B cell (primary cell): ENCODE measurements at regions not wholly inside any gene's neighbourhood (a gene's known extent, or its start where the extent isn't known, plus 50 kb on each side); places are given as distances from the start of the nearest gene placed in this dataset.

Experiments
- ATAC-seq: fragments of 200-7000 bp; cut with Tn5 transposase; one replicate; pipeline ENCODE4 v1.10.0; 2021; ENCODE audit warnings: low read depth, mild to moderate bottlenecking, moderate number of reproducible peaks, moderate library complexity
- CTCF ChIA-PET: fragments of 350-600 bp; sonication (Branson Sonifier 250); formaldehyde crosslinking; loops from one replicate; lab custom pipeline; 2021; ENCODE audit warnings: antibody characterized with exemption, inconsistent platforms; lab: Charles Lee
- POLR2A ChIA-PET: fragments of 350-600 bp; sonication (Branson Sonifier 250); formaldehyde crosslinking; loops from one replicate; lab custom pipeline; 2021; ENCODE audit warnings: antibody characterized with exemption; lab: Charles Lee
- DNase-seq: peaks from one replicate; pipeline ENCODE4 v3.0.0; 2013
- H2AFZ ChIP-seq: 2 replicates; pipeline ENCODE4 v1.6.1; 2012; ENCODE audit warnings: mild to moderate bottlenecking, low read depth, low read length; ENCODE audit not compliant: insufficient read depth, poor library complexity, severe bottlenecking
- H3K27ac ChIP-seq, 2 donors: 1 replicate in 1 of 2; 2 replicates in 1 of 2; pipeline ENCODE4 v1.5.1; 2012 to 2013; ENCODE audit warnings: low read length in 2 of 2, mild to moderate bottlenecking in 2 of 2, moderate library complexity in 1 of 2
- H3K27me3 ChIP-seq, 4 experiments: fragments of 200-600 bp in 1 of 4; sonication (generic) in 1 of 4; replicated peaks in 1 of 4; 1 replicate in 2 of 4; 2 replicates in 2 of 4; pipeline versions ENCODE4 v1.6.1 to v1.7.0; 2013 to 2016; ENCODE audit warnings: low read length in 3 of 4, mild to moderate bottlenecking in 2 of 4, mixed read lengths in 1 of 4, moderate library complexity in 1 of 4; ENCODE audit not compliant: insufficient read depth in 4 of 4, control insufficient read depth in 3 of 4; ENCODE audit errors: control extremely low read depth in 1 of 4
- H3K36me3 ChIP-seq, 2 experiments: replicated peaks in 1 of 2; 1 replicate in 1 of 2; 2 replicates in 1 of 2; pipeline versions ENCODE4 v1.6.1 to v1.7.1; 2013; ENCODE audit warnings: low read length in 1 of 2; ENCODE audit not compliant: insufficient read depth in 2 of 2, control insufficient read depth in 1 of 2; ENCODE audit errors: control extremely low read depth in 1 of 2, extremely low read depth in 1 of 2
- H3K4me1 ChIP-seq, 2 donors: fragments of 200-600 bp in 1 of 2; sonication (generic) in 1 of 2; 1 replicate in 1 of 2; 2 replicates in 1 of 2; pipeline versions ENCODE4 v1.5.1 to v1.6.1; 2013 to 2017; ENCODE audit warnings: low read length in 2 of 2; ENCODE audit not compliant: control insufficient read depth in 2 of 2, insufficient read depth in 2 of 2
- H3K4me2 ChIP-seq: replicated peaks from 2 replicates; pipeline ENCODE3; 2012; ENCODE audit warnings: mild to moderate bottlenecking, low read depth, low read length; ENCODE audit not compliant: poor library complexity, severe bottlenecking
- H3K4me3 ChIP-seq, 5 experiments: fragments of 200-600 bp in 1 of 5; sonication (generic) in 1 of 5; 1 replicate in 3 of 5; 2 replicates in 2 of 5; pipeline versions ENCODE4 v1.5.1 to v1.7.0; 2011 to 2016; ENCODE audit warnings: low read length in 4 of 5, mild to moderate bottlenecking in 4 of 5, low read depth in 2 of 5, control low read depth in 1 of 5, moderate library complexity in 1 of 5; ENCODE audit not compliant: insufficient read depth in 1 of 5; ENCODE audit errors: control extremely low read depth in 1 of 5, extremely low read depth in 1 of 5
- H3K79me2 ChIP-seq: fragments of 200-600 bp; sonication (generic); one replicate; pipeline ENCODE4 v1.6.0; 2016; ENCODE audit warnings: low read length; ENCODE audit not compliant: control insufficient read depth, insufficient read depth
- H3K9ac ChIP-seq: fragments of 200-600 bp; sonication (generic); 2 replicates; pipeline ENCODE4 v1.6.1; 2017; ENCODE audit warnings: mild to moderate bottlenecking, low read length, moderate library complexity
- H3K9me3 ChIP-seq, 3 donors: one replicate each; pipeline versions ENCODE4 v1.6.1 to v1.7.1; 2013; ENCODE audit warnings: low read length in 2 of 3; ENCODE audit not compliant: control insufficient read depth in 2 of 3, insufficient read depth in 1 of 3; ENCODE audit errors: control extremely low read depth in 1 of 3
- H4K20me1 ChIP-seq: 2 replicates; pipeline ENCODE4 v1.6.0; 2012; ENCODE audit warnings: mild to moderate bottlenecking, low read length; ENCODE audit not compliant: insufficient read depth, control insufficient read depth, poor library complexity, severe bottlenecking
- H3K27ac Mint-ChIP-seq: one replicate; pipeline ENCODE4 v1.8.0; 2021; ENCODE audit warnings: mixed read lengths
- H3K27me3 Mint-ChIP-seq: one replicate; pipeline ENCODE4 v1.8.0; 2021; ENCODE audit warnings: mixed read lengths
- H3K4me1 Mint-ChIP-seq: one replicate; pipeline ENCODE4 v1.8.0; 2021; ENCODE audit warnings: mixed read lengths
- H3K4me3 Mint-ChIP-seq: one replicate; pipeline ENCODE4 v1.8.0; 2021; ENCODE audit warnings: mixed read lengths
- H3K9me3 Mint-ChIP-seq: one replicate; pipeline ENCODE4 v1.8.0; 2022; ENCODE audit warnings: mixed read lengths; ENCODE audit not compliant: insufficient read depth
- EZH2 ChIP-seq: IDR thresholded peaks from 2 replicates; pipeline ENCODE4 v1.6.1; 2012; ENCODE audit warnings: borderline replicate concordance, low read depth, mild to moderate bottlenecking, moderate library complexity, low read length; ENCODE audit not compliant: insufficient read depth, poor library complexity, severe bottlenecking
- WGBS: methylation state at CpG from one replicate; pipeline ENCODE4 v1.1.5; 2013; ENCODE audit warnings: missing lambda C conversion rate; ENCODE audit not compliant: insufficient coverage; 5-methylcytosine and 5-hydroxymethylcytosine counted together
- intact Hi-C: fragments of 100-400 bp; cut with micrococcal nuclease; formaldehyde crosslinking; loops from one replicate; pipeline ENCODE4 v1.10.0; 2022
- TF ChIP-seq, protein P1 (sequence below): fragments of 200-600 bp; IDR thresholded peaks from one replicate; pipeline ENCODE4 v1.8.0; 2022; ENCODE audit warnings: antibody characterized with exemption, mild to moderate bottlenecking

DNA sequence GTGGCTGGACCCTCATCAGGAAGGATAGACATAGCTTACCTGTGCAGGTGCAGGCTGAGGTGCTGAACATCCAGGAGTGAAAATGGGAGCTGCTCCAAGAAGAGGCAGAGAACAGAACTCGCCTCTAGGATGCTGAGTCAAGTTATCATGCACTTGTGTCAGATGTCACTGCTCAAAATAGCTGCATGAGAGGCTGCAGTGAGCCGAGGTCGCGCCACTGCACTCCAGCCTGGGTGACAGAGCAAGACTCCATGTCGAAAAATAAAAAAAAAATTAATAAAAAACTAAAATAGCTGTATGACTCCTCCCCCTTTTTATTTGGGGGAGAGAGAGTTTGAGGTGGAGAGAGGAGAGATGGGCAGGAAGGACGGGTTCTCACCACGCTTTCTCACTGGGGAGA is 148.8 kb downstream of the FOXL1 start:
- Histone ChIP-seq H3K27ac (no peak overlapping the region), H3K79me2 (no peaks in the 10 kb centered on the region), H3K9ac (no peak overlapping the region), H4K20me1 (no peaks in the 10 kb centered on the region), H3K36me3 (no peaks in the 10 kb centered on the region), H3K4me1 (no peaks in the 10 kb centered on the region), H3K4me3 (no peak overlapping the region), H3K9me3 (no peaks in the 10 kb centered on the region), H3K4me2 (no peak overlapping the region), H3K27me3 (peaks cover 0 to 8% (median 0%) of the 10 kb centered on the region in 4 experiments), H2AFZ (no peak overlapping the region)
- Mint-ChIP-seq H3K27ac (no peak overlapping the region), H3K27me3 (peaks cover 22% of the 10 kb centered on the region), H3K4me3 (no peak overlapping the region), H3K4me1 (no peaks in the 10 kb centered on the region), H3K9me3 (no peaks in the 10 kb centered on the region)
- no peak for TF ChIP-seq EZH2
- TF ChIP-seq, protein P1, sequence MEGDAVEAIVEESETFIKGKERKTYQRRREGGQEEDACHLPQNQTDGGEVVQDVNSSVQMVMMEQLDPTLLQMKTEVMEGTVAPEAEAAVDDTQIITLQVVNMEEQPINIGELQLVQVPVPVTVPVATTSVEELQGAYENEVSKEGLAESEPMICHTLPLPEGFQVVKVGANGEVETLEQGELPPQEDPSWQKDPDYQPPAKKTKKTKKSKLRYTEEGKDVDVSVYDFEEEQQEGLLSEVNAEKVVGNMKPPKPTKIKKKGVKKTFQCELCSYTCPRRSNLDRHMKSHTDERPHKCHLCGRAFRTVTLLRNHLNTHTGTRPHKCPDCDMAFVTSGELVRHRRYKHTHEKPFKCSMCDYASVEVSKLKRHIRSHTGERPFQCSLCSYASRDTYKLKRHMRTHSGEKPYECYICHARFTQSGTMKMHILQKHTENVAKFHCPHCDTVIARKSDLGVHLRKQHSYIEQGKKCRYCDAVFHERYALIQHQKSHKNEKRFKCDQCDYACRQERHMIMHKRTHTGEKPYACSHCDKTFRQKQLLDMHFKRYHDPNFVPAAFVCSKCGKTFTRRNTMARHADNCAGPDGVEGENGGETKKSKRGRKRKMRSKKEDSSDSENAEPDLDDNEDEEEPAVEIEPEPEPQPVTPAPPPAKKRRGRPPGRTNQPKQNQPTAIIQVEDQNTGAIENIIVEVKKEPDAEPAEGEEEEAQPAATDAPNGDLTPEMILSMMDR: no peak
- CTCF ChIA-PET: no interaction called here
- POLR2A ChIA-PET: no interaction called here
- ATAC-seq: no peak
- 68% methylated on average over 3 of the region's 7 CpGs for WGBS
- intact Hi-C loops: no loop called here
- no peak for DNase-seq

DNA sequence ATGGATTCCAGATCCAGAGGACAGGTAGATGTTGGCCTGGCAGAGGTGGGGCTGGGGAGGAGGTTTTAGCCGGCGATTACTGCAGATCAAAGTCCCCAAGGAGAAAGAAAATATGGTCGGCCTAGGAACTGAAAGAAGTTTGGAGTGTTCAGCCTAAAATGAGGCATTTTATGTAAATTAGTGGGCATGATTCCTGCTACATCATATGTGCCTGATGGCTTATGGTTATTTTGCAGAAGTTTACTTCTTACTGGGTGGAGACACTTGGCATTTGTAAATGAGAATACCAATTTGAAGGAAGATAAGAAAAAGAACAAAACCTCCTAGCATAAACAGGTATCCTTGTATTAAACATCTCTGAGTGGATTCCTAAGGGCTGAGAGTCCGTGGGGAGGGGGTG is 149.3 kb downstream of the FOXL1 start:
- H3K27me3 Mint-ChIP-seq: peaks cover 25% of the 10 kb centered on the region
- intact Hi-C loops: no loop called here
- ATAC-seq (no peak), DNase-seq (no peak)
- Histone ChIP-seq H3K9ac (no peak overlapping the region), H4K20me1 (no peaks in the 10 kb centered on the region), H3K4me1 (no peaks in the 10 kb centered on the region), H3K27me3 (peaks cover 0 to 8% (median 0%) of the 10 kb centered on the region in 4 experiments), H3K36me3 (no peaks in the 10 kb centered on the region), H3K4me2 (no peak overlapping the region), H3K27ac (no peak overlapping the region), H3K4me3 (no peak overlapping the region), H3K79me2 (no peaks in the 10 kb centered on the region), H2AFZ (no peak overlapping the region), H3K9me3 (no peaks in the 10 kb centered on the region)
- H3K4me1 Mint-ChIP-seq: no peaks in the 10 kb centered on the region
- 82% methylated on average over 4 of the region's 4 CpGs for WGBS
- ChIA-PET CTCF (no interaction called here), POLR2A (no interaction called here)
- no peak overlapping the region for H3K4me3 Mint-ChIP-seq
- no peak overlapping the region for H3K27ac Mint-ChIP-seq
- no peaks in the 10 kb centered on the region for H3K9me3 Mint-ChIP-seq
- TF ChIP-seq, protein P1: no peak
- no peak for TF ChIP-seq EZH2
